Eye (tissue), 1 donor: ENCODE measurements at regions not wholly inside any gene's neighbourhood (a gene's known extent, or its start where the extent isn't known, plus 50 kb on each side); places are given as distances from the start of the nearest gene placed in this dataset.
A peak's percentile ranks its signal among the peaks of the same experiment; 100 is the strongest.
"Not testable (repeated sequence)": the region's sequence is repeated elsewhere in the genome, so short reads cannot be mapped to it uniquely, and the experiment has no call there.

Experiments used
- DNase-seq: peaks from one replicate; pipeline ENCODE4 v3.0.0-alpha.2; 2015

DNA sequence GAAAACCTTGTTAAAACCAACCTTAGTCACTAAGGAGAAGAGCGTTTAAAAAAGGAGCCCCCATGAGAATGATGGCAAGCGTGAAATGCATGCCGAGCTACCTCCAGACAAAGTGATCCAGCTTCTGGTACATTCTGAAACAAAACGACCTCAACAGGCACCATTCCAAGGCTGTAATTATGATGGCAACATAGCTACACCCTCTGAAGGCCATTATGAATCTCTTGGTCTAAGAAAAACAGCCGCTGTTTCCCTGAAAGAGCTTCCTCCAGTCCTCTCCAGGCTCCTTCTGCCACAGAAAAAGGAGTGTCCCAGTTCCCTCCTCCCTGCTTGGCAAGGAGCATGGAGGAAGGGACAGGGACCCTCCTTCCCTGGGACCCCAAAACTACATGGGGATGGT, 50.0 kb upstream of the ABLIM1 start:
- DNase-seq = no peak

DNA sequence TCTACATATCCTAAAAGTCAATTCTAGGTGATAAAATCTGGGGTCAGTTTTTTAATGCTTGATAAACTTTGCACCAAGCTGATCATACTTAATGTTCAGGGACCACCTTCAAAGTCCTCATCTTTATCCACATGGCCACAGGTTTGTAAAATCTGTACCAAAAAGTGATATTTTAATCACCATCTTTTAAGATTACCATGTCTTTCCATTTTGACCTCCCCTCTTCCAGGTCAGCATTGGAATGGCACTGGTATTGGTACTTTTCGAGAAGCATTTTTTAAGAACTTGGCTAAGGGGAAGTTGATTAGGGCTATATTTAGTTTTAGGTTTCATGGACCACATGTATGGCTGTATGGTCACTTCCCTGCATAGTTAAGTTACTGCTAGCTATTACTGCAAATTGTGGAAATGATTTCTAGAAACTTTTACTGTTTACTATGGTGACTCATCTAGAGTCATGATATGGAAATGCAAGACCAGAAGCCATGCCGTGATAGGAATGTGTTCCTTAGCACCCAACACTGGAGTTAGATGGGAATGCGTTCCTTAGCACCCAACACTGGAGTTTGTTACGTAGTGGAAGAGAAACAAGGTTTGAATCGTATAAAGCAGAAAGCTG, 50.8 kb upstream of the ABLIM1 start:
- no peak for DNase-seq

DNA sequence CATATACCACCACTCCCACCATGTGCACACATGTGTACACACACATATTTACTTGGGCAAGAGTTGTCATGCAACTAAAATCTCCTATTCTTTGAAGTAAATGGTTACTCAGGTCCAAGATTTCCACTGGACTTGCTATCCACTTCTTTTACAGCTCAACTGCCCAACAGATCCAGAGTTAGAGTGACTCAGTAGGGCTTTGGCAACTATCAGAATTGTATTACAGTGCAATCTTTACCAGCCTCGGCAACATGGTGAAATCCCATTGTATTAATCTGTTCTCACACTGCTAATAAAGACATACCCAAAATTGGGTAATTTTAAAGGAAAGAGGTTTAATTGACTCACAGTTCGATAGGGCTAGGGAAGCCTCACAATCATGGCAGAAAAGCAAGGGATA, 51.9 kb upstream of the ABLIM1 start:
- DNase-seq = no peak

DNA sequence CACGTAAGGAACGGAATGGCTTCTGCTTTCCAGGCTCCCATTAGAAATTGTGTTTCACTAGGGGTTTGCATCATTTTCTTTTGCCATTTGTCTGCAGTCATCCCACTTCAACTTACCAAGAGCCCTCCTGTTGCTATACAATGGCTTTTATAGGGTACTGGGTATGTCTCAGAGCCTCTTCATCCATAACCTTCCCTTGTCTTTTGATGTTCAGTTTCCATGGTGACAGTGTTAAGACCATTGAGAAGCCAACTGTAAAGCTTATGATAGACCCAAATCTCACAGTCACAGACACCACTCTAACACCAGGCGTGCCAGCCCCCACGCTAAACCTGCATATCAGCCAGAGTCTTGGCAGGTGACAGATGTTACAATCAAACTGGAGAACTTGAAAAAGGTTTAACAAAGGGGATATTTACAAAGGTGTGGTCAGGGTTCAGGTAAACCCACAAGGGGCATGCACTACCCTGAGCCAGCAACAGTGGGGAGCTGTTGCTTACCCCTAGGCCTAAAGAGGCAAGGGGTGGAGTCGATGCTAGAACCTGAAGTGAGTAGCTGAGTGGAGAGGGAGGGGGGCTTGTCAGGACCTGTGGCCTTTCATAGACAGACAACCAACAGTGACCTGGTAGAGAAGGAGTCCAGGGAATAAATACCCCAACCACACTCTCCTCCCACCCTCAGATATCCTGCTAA, 53.2 kb upstream of the ABLIM1 start:
- no peak for DNase-seq

DNA sequence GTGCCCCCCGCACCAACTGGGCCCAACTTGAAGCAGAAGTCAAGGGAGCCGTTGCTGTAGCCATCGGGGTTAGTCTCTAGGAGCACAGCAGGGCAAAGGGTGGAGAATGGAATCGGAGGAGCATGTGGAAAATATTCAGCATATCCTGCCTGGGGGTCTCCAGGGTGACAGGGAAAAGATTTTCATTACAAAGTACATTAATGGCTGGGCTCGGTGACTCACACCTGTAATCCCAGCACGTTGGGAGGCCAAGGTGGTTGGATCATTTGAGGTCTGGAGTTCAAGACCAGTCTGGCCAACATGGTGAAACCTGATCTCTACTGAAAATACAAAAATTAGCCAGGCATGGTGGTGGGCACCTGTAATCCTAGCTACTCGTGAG, 53.8 kb upstream of the ABLIM1 start:
- no peak for DNase-seq

DNA sequence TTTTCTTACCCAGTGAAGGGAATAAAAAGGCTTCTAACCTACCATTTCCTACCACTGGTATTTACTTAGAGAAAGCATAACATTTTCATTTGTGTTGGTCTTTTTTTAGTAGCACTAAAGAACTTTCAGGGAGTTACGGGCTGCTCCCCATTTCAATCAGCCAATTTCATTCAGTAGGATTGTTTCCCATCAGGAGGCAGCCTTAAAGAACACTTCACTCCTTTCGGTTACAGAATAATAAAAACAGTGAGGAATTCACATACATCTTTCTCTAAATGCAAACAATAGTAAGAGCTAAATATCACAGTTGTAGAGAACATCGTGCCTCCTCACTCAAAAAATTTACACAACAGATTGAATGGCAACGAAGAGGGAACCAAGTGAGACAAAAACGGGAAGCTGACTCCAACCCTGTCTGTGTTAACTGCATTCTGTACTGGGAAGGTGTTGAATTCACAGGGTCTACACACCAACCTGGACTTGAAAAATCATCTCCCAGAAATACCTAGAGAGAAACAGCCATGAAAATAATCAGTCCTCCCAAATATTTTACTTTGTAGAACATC, 55.5 kb upstream of the ABLIM1 start:
- DNase-seq = no peak

DNA sequence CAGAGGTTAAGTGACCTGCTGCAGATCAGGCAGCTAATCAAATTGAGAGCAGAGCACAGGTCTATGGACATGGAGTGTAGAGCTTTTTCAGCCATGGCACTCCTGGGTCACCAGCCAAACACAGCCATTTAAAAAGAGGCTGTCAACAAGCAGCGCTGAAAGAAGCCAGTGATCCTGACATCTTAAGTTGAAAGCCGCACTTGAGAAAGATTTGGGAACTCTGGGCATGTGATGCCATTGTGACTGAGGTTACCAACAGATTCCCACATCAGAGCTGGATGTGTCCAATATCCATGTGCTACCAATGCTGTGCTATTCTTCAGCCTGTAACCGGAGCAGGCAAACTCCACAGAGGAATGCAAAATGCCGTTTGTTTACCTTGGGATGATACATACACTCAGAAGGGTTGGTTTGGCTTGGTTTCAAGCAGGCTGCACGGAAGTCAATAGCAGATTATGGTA, 56.2 kb upstream of the ABLIM1 start:
- peak; percentile 63 for DNase-seq

DNA sequence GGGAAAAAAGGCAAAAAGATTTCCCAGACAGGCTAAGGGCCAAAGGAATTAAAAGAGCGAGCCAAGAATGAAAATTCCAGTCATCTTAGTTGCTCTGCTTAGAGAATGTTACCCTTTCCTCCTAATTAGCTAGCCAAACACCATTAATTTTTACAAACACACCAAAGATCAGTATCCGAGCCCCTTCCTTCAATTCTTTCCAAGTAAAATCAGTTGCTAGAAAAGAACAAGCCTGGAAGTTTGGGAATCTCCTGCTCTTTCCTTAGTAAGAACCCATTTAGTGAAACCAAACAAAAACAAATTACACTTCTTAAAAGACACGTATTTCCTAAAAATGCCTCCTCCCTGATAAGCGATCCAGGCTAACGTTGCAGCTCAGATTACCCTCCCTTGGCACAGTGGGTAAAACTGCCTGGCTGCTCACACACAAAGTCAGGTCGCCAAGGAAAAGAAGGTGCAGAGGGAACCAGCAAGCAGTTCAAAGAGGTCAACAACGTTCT, 57.1 kb upstream of the ABLIM1 start:
- DNase-seq = no peak

DNA sequence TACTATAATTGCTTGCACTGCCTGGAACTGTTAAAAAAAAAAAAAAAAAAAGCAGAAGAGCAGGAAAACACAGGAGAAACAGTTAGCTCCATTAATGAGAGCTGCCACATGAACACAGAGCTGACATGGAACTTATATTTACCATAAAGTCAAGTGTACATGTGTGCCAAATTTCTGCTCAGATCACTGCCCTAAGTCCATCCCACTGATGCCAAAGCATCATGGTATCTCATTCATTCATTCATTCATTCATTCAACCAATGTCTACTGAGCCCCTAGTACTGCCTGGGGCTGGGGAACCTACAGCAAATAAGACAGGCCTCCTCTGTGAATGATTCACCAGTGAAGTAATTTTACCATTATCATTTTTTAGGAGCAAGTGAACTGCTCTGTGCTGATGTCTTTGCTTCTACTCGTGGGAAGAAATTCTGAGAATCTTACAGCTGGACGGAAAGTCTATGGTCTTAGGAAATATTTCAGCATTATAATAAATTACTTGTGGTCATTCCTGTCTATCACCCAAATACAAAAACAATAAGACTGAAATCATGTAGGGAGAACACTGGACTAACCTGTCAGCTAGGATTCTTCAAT, 58.8 kb upstream of the ABLIM1 start:
- no peak for DNase-seq

DNA sequence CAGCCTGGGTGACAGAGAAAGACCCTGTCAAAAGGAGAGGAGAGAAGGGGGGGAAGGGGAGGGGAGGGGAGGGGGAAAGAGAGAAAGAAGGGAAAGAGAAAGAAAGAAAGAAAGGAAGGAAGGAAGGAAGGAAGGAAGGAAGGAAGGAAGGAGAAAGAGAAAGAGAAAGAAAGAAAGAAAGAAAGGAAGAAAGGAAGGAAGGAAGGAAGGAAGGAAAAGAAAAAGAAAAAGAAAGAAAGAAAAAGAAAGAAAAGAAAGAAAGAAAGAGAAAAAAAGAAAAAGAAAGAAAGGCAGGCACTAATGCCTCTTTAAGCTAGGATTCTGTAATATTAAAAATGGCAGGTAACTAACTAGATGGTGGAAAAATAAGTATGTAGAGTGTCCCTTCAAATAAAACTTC, 59.8 kb upstream of the ABLIM1 start:
- not testable (repeated sequence) for DNase-seq

DNA sequence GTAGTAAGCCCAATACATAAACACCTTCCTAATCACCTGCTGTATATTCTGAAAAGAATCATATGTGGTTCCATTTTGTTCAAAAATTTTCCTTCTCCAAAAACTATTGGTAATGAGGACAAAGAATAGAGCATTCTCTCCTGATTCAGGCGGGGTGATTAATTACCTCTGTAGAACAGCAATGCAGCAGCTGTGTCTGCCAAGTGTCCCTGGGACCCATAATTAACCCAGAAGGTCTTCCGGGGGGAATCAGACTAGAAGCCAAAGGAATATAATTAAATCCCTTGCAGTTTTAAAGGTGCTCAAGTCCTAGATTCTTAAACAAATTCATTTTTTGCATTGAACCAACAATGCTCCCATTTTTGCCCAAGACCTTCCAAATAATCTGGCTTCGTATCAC, 60.3 kb upstream of the ABLIM1 start:
- no peak for DNase-seq

DNA sequence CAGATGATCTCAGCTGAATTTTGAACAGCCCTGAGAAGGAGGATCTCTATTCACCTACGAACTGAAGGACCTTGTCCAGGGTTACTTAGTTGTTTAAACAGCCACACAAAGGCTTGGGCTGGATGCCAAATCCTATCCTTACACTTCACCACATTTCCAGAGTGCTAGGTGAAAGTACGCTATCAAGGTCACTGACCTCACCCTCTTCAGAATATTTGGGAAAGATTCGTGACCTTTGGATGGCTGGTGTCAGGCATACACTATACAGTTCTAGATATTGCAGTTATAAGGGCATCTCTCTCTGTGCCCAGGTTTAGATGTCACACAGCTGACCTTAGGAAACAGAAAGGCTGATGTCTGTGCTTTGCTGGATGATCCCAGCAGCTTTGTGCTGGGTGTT, 61.2 kb upstream of the ABLIM1 start:
- DNase-seq = no peak

DNA sequence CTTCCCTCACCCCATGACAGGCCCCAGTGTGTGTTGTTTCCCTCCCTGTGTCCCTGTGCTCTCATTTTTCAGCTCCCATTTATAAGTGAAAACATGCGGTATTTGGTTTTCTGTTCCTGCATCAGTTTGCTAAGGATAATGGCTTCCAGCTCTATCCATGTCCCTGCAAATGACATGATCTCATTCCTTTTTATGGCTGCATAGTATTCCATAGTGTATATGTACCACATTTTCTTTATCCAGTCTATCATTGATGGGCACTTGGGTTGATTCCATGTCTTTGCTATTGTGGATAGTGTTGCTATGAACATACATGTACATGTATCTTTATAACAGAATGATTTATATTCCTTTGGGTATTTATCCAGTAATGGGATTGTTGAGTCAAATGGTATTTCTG, 61.9 kb upstream of the ABLIM1 start:
- DNase-seq = not testable (repeated sequence)

DNA sequence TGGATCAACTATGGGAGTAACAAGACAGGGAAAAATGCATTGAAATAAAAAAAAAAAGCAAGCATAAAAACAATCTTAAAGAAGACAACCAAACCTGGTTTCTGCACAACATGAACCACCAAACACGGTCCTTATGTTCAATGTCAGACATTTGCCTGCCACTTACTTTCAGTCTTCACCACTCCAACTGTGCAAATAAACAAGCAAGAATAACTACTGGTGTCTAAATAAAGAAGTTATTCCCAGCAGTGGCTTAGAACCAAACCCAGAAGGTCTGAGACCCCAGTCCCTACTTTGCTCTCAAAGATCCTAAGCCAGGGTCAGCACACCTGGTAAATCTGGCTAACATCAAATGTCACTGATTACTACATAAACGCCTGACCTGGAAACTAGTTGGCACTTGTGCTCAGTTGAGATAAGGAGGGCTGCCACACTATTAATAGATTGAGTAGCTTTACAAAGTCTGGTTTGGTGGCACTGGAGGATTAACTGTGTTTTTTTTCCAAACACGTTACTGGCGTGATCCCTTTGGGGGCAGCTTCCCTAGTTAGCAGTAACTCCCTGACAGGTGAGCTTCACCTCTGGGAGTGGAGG, 62.7 kb upstream of the ABLIM1 start:
- DNase-seq = no peak

DNA sequence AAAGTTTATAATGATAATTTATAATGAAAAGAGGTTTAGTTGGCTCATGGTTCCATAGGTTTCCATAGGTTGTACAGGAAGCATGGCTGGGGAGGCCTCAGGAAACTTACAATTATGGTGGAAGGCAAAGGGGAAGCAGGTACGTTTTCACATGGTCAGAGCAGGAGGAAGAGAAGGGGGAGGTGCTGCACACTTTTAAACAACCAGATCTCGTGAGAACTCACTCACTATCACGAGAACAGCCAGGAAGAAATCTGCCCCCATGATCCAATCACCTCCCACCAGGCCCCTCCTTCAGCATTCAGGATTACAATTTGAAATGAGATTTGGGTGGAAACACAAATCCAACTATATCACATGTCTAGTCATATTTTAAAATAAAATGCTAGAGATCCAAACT, 64.1 kb upstream of the ABLIM1 start:
- not testable (repeated sequence) for DNase-seq

DNA sequence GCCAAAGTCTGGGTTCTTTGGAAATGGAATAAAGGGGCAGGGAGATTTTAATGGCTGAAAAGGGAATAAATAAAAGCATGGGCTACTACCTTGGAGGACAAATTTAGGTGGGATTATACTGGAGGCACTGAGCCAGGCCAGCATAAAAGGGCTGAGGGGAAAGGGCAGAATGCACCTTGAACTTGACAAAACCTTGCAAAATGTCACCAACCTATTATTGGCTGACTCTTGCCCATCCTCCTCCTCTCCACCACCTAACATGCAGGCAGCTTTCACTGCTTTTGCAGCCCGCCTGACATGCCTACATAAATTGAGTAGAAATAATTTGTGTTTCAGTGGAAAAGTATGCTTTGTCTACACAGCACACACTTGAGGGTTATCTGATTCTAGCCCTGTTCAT, 65.3 kb upstream of the ABLIM1 start:
- no peak for DNase-seq

DNA sequence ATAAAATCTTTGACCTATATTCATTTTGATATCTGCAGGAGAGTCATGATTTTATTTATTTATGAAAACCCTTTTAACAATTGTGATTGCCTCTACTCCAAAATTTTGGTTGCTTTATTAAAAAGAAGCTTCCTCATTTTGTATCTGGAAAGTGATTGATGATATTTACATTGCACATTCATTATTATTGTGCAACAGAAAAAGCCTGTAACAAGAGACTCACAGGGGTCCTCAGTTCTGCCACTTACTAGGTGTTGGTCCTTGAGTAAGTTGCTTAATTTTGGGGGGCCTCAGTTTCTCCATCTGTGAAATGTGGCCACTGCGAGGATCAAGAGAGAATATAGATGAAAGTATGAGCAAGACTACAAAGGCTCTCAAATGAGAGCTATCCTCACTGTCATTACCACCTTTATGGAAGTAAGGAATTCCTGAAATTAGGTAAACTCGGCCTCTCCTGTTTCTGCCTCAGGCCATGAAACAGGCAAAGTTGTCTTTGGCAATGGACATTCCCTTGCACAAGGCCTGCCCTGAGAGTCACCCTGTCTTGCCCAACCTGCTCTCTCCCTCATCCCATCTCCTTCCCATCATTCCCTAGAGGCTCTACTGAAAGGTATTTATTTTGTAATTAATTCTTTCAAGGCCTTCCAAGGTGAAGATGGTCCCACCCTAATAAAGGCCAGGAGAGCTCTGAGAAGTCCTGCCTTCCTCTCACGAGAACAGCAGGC, 66.1 kb upstream of the ABLIM1 start:
- no peak for DNase-seq

DNA sequence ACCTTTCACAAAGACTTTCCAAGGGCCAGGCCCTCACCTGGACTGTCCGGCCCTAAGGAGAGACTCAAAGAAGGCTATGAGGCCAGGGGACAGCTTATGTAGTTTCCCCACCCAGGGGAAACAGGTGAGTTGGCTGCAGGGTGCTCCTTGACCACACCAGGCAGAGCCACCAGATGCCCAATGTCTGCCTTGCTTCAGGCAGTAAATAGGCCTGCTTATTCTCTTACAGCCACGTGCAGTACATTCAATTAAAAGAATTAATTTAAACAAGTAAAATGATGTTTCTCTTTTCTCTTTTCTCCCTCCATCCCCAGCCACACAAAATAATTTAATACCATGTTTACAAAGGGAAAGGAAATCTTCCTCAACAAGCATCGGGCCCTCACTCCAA, 66.6 kb upstream of the ABLIM1 start:
- no peak for DNase-seq

DNA sequence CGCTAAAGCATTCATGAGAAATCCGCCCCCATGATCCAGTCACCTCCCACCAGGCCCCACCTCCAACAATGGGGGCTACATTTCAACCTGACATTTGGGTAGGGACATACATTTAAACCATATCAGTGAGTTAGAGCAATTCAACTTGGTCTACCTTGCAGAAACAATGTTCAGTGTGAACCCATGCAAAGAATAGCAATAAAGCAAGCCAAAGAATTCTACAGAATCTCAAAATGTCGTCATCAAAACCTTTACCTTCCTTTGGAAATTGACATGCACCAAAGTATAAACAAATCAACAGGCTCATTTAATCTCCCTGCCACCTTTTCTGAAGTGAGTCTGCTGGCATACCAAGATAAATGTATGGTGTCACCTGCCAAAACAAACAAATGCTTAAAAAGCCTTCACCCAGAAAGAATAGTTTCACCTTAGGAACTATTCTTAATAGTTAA, 68.8 kb upstream of the ABLIM1 start:
- DNase-seq = no peak

DNA sequence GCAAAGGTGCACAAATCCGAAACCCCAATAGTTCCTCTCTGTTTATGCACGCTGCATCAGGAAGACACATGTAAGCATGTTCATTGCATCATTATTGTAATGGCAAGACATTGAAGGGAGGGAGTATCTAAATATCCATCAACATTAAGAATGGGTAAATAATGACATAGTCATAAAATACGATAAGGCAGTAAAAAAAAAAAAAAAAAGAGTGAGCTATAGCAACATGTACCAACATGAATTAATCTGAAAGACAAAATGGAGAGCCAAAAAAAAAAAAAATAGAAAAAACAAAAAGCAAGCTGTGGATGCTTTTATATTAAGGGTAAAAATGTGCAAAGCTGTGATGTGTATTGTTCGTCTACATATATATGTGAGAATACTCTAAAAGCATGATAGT, 70.2 kb upstream of the ABLIM1 start:
- no peak for DNase-seq

DNA sequence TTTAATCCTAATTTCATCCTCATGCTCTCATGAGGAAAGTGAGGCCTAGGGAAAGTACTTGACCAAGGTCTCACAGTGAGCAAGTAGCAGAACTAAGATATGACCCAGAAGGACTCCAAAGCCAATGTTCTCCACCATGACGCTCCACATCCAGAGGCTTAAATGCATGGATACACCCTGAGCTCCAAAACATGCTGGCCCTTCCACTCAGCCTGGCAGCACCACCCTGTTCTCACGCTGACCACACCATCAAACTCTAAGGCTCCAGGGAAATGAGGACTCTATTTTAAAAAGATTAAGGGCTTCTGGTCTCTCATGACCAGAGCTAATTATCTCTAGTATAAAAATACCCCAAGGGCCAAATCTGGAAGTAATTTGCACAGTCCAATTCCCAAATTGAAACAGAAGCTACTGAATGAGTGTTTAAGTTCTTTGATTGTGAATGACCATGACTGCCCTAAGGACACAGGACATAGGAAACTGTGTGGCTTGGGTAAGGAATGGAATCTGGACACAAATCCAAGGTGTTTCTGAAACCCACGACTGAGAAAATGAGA, 71.1 kb upstream of the ABLIM1 start:
- DNase-seq = no peak

DNA sequence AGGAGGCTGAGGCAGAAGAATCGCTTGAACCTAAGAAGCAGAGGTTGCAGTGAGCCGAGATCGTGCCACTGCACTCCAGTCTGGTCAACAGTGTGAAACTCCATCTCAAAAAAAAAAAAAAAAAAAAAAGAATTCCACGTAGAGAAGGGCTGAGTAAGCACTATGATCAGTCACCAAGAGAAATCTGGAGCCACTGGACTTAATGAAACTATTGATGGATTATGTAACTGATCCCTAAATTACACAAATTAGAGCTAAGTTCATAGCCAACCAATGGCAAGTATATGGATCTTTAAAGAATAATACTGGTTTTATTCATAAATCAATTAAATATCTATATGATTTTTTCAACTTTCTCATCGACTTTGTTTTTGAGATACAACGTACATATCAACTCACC, 72.2 kb upstream of the ABLIM1 start:
- DNase-seq = no peak

DNA sequence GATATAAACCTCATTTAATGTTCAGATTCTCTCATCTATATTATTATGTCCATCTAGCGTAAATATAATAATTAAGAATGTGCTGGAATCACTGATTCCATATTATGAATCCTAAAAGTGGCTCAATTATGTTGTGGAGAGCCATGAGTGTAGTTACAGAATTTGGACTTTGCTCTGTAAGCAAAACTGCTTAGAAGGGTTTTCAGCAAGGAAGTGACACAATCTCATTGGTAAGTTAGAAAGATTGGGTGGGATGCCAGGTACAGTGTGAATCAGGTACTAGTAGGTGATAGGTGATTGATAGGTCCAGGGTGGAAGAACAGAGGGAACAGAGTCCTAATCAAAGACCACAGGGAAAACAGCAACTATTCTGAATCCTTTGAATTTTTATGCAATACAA, 74.9 kb upstream of the ABLIM1 start:
- no peak for DNase-seq
